Kidney glomerular epithelial cell (primary cell): ENCODE measurements at regions not wholly inside any gene's neighbourhood (a gene's known extent, or its start where the extent isn't known, plus 50 kb on each side); places are given as distances from the start of the nearest gene placed in this dataset.
A peak's percentile ranks its signal among the peaks of the same experiment; 100 is the strongest.
"Not testable (repeated sequence)": the region's sequence is repeated elsewhere in the genome, so short reads cannot be mapped to it uniquely, and the experiment has no call there.

Experiments used
- DNase-seq: peaks from one replicate; lab custom pipeline; 2025; lab: John Stamatoyannopoulos, UW

GRCh38 chr5:100479079-100479688 is 56.0 kb upstream of the FAM174A start:
- DNase-seq: peak; percentile 47

GRCh38 chr5:100472091-100472490 is 63.1 kb upstream of the FAM174A start:
- no peak for DNase-seq

- no peak for DNase-seq
These were observed 65.4 kb upstream of the FAM174A start for GRCh38 chr5:100469767-100470166.

- DNase-seq: peak; percentile 45
These were observed 70.8 kb upstream of the FAM174A start for GRCh38 chr5:100464418-100464817.

- DNase-seq: no peak
These were observed 78.6 kb upstream of the FAM174A start for GRCh38 chr5:100456615-100457014.

GRCh38 chr5:100452126-100452525 is 83.0 kb upstream of the FAM174A start:
- DNase-seq: no peak

- no peak for DNase-seq
These were observed 87.1 kb upstream of the FAM174A start for GRCh38 chr5:100448111-100448528.

- no peak for DNase-seq
These were observed 88.2 kb upstream of the FAM174A start for GRCh38 chr5:100446879-100447430.

GRCh38 chr5:100444961-100445360 is 90.2 kb upstream of the FAM174A start:
- no peak for DNase-seq

GRCh38 chr5:100434815-100435214 is 100.4 kb upstream of the FAM174A start:
- DNase-seq: no peak

- no peak for DNase-seq
These were observed 102.4 kb upstream of the FAM174A start for GRCh38 chr5:100432741-100433140.

GRCh38 chr5:100430268-100431195 is 104.6 kb upstream of the FAM174A start:
- DNase-seq: peak; percentile 4

- no peak for DNase-seq
These were observed 110.4 kb upstream of the FAM174A start for GRCh38 chr5:100424787-100425186.

- DNase-seq: peak; percentile 3
These were observed 111.2 kb upstream of the FAM174A start for GRCh38 chr5:100424017-100424416.

- DNase-seq: no peak
These were observed 111.8 kb upstream of the FAM174A start for GRCh38 chr5:100423330-100423729.

- DNase-seq: no peak
These were observed 113.8 kb upstream of the FAM174A start for GRCh38 chr5:100421360-100421759.

- no peak for DNase-seq
These were observed 116.9 kb upstream of the FAM174A start for GRCh38 chr5:100418231-100418630.

- DNase-seq: no peak
These were observed 125.5 kb upstream of the FAM174A start for GRCh38 chr5:100409660-100410151.

GRCh38 chr5:100407053-100407452 is 128.1 kb upstream of the FAM174A start:
- DNase-seq: no peak

GRCh38 chr5:100406640-100407039 is 128.5 kb upstream of the FAM174A start:
- DNase-seq: no peak

GRCh38 chr5:100402071-100402470 is 133.1 kb upstream of the FAM174A start:
- DNase-seq: no peak

GRCh38 chr5:100401149-100401548 is 134.0 kb upstream of the FAM174A start:
- DNase-seq: no peak

GRCh38 chr5:100398815-100399214 is 136.4 kb upstream of the FAM174A start:
- not testable (repeated sequence) for DNase-seq
